ENCODE measurements at regions not wholly inside any gene's neighbourhood (a gene's known extent, or its start where the extent isn't known, plus 50 kb on each side); places are given as distances from the start of the nearest gene placed in this dataset.

- DNase-seq (ENCODE audit: low read depth) = no peak
Observed at GRCh38 chr19:27750391-27751043, 1462.4 kb downstream of the UQCRFS1 start.

GRCh38 chr19:27748551-27749152 lies 1464.3 kb downstream of the UQCRFS1 start:
- no peak for DNase-seq (ENCODE audit: low read depth)

DNA sequence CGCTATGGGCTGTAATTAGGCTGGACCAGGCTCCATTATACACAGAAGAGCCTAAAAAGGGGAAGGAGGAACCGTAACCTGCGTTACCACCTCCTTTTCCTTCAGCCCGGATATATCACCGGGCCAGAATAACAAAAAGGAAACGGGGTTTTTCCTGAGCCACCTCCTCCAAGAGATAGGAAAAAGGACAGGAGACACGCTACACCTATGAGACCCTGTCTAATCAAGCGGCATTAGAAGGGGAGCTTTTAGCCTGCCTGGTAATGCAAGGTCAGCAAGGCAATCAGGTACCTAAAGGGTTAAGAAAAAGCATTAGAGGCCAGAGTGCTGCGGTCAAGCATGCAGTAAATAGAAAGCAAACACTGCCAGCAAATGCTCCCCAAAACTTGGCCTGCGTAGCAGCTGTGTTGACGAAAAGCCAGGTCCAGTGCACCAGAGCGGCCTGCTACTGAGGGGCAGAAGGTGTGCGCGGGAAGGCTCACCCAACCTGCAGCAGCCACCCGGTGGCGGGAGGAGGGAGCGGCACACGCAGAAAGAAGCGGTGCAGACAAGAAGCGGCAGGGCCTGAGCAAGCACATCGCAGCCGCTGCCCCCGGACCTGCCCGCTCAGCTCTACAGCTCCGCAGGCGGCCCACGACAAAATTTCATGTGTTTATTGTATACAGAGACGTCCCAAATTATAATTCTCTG lies 1466.1 kb downstream of the UQCRFS1 start:
- DNase-seq (ENCODE audit: low read depth) = no peak

DNA sequence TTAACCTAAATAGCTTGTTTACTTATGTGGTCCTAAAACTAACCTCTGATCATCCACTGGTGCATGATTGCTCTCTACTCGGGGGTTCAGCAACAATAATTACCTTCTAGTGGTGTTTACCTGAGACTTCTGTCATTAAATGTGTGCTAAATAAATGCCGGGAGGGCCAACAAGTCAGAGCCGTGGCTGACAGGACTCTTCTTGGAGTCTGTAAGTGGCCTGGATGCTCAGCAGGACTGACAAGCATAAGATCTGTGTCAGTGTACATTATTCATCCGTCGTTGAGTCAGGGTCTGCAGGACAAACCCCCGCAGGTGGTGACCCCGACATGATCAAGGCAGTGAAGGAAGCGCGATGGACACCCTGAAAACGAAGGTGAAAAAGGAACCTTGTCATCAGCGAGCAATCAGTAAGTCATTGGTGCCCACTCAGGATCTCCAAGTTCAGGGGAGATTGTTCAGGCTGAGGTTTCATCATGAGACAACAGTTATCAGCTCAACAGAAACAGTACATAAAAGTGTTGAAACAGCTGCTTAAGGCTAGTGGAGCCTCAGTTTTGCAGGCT lies 1466.9 kb downstream of the UQCRFS1 start:
- DNase-seq (ENCODE audit: low read depth) = no peak

GRCh38 chr19:27744926-27745768 lies 1467.8 kb downstream of the UQCRFS1 start:
- no peak for DNase-seq (ENCODE audit: low read depth)

DNA sequence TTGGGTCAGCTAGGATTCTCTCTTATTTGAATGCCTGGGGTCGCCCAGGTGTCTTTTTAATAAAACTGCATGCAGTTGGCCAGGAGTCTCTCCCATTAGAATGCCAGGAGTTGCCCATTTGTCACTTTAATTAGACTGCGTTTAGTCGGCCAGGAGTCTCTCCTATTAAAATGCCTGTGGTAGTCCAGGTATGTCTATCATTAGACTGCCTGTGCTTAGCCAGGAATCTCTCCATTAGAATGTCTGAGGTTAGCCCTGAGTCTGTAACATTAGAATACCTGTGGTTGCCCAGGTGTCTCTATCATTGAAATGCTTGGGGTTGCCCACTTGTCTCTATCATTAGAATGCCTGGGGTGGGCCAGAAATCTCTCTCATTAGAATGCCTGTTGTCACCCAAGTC lies 1470.9 kb downstream of the UQCRFS1 start:
- no peak for DNase-seq (ENCODE audit: low read depth)

- DNase-seq (ENCODE audit: low read depth) = no peak
Observed at GRCh38 chr19:27741236-27741635, 1471.7 kb downstream of the UQCRFS1 start.

DNA sequence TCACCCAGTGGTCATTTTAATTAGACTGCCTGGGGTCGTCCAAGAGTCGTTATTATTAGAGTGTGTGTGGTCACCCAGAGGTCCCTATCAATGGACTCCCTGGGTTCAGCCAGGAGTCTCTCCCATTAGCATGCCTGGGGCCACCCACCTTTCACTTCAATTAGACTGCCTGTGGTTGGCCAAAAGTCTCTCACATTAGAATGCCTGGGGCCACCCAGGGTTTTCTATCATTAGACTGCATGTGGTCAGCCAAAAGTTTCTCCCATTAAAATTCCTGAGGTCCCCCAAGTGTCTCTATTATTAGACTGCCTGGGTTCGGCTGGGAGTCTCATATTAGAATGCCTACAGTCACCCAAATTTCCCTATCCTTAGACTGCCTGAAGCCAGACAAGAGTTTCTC lies 1472.6 kb downstream of the UQCRFS1 start:
- no peak for DNase-seq (ENCODE audit: low read depth)

GRCh38 chr19:27738569-27739193 lies 1474.3 kb downstream of the UQCRFS1 start:
- no peak for DNase-seq (ENCODE audit: low read depth)

GRCh38 chr19:27736225-27736624 lies 1476.7 kb downstream of the UQCRFS1 start:
- DNase-seq (ENCODE audit: low read depth) = no peak

DNA sequence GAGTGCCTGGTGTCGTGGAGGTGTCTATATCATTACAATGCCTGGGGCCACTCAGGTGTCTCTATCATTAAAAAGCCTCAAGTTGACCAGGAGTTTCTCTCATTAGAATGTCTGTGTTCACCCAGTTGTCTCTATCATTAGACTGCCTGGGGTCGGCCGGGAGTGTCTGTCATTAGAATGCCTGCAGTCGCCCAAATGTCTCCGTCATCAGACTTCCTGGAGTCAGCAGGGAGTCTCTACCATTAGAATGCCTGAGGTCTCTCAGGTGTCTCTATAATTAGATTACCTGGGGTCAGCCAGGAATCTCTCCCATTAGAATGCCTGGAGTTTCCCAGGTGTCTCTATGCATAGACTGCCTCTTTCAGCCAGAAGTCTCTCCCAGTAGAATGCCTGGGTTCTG lies 1477.6 kb downstream of the UQCRFS1 start:
- no peak for DNase-seq (ENCODE audit: low read depth)

DNA sequence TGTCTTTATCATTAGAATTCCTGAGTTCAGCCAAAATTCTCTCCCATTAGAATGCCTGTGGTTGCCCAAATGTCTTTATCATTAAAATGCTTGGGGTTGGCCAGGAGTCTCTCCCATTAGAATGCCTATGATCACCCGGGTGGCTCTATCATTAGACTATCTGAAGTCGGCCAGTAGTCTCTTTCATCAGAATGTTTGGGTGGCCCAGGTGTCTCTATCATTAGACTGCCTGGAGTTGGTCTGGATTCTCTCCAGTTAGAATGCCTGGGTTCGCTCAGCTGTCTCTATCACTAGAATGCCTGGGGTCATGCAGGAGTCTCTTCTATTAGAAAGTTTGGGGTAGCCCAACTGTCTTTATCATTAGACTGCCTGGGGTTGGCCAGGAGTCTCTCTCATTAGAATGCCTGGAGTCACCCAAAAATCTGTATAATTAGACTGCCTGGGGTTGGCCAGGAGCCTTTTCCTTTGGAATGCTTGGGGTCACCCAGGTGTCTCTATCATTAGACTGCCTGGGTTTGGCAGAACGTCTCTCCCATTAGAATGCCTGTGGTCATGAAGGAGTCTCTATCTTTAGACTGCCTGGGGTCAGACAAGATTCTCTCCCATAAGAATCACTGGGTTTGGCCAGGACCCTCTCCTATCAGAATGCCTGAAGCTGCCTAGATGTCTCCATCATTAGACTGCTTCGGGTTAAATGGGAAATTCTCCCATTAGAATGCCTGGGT lies 1478.3 kb downstream of the UQCRFS1 start:
- DNase-seq (ENCODE audit: low read depth) = no peak

DNA sequence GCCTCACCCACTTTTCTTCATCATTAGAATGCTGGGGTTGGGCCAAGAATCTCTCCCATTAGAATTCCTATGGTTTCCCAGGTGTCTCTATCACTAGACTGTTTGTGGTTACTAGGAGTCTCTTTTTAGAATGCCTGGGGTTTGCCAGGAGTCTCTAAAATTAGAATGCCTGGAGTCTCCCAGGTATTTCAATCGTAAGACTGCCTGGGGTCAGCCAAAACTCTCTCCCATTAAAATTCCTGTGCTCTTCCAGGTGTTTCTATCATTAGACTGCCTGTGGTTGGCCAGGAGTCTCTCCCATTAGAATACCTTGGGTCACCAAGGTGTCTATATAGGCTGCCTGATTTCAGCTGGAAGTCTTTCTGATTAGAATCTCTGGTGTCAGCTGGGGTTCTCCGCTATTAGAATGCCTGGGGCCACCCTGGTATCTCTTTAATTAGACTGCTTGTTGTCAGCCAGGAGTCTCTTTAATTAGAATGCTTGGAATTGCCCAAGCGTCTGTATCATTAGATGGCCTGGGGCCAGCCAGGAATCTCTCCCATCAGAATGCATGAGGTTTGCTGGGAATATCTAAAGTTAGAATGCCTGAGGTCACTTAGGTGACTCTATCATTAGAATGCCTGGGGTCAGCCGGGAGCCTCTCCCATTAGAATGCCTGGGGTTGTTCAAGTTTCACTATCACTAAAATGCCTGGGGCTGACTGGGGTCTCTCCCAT lies 1479.2 kb downstream of the UQCRFS1 start:
- no peak for DNase-seq (ENCODE audit: low read depth)

GRCh38 chr19:27729332-27729731 lies 1483.6 kb downstream of the UQCRFS1 start:
- DNase-seq (ENCODE audit: low read depth) = no peak

DNA sequence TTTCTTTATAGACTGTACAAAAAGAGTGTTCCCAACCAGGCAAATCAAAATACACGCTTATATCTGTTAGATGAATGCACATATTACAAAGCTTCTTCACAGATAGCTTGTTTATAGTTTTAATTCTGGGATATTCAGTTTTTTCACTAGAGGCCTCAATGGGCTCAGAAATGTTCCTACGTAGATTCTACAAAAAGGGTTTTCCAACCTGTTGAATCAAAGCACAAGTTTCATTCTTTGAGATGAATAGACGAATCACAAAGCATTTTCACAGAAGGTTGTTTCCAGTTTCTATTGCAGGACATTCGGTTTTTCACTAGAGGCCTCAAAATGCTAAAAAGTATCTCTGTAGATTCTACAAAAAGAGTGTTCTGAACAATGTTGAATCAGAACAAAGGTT lies 1490.3 kb downstream of the UQCRFS1 start:
- DNase-seq (ENCODE audit: low read depth) = no peak

DNA sequence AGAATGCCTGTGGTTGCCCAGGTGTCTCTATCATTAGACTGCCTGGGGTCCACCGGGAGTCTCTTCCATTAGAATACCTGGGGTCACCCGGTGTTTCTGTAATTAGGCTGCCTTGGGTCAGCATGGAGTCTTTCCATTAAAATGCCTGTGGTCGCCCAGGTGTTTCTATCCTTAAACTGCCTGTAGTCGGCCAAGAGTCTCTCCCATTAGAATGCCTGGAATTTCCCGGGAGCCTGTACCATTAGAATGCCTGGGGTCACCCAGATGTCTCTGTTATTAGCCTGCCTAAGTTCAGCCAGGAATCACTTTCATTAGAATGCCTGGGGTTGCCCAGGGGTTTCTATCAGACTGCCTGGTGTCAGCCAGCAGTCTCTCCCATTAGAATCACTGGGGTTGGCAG lies 1492.8 kb downstream of the UQCRFS1 start:
- no peak for DNase-seq (ENCODE audit: low read depth)

GRCh38 chr19:27719034-27719433 lies 1493.9 kb downstream of the UQCRFS1 start:
- no peak for DNase-seq (ENCODE audit: low read depth)

- no peak for DNase-seq (ENCODE audit: low read depth)
Observed at GRCh38 chr19:27718234-27718633, 1494.7 kb downstream of the UQCRFS1 start.

GRCh38 chr19:27717825-27718224 lies 1495.1 kb downstream of the UQCRFS1 start:
- DNase-seq (ENCODE audit: low read depth) = no peak

DNA sequence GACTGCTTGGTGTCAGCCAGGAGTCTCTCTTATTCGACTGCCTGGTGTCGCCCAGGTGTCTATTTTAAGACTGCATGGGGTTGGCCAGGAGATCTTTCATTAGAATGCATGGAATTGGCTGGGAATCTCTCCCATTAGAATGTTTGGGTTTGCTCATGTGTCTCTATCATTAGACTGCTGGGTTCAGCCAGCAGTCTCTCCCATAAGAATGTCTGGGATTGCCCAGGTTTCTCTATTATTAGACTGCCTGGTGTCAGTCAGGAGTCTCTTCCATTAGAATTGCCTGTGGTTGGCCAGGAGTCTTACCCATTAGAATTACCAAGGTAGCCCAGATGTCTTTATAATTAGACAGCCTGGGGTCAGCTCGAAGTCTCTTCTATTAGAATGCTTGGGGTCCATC lies 1496.0 kb downstream of the UQCRFS1 start:
- no peak for DNase-seq (ENCODE audit: low read depth)

All from activated T-helper 1 cell treated with Interleukin-2 at 50 U/mL for 16 hours (primary cell).